ENCODE measurements at regions not wholly inside any gene's neighbourhood (a gene's known extent, or its start where the extent isn't known, plus 50 kb on each side); places are given as distances from the start of the nearest gene placed in this dataset.

GRCh38 chr1:48092401-48092800 lies 95.2 kb upstream of the TRABD2B start:
- no peak for TF ChIP-seq CTCF (IDR thresholded peaks at IDR 0.05)
- no peak for TF ChIP-seq POLR2A (IDR thresholded peaks at IDR 0.05)
- TF ChIP-seq POLR2AphosphoS5 (IDR thresholded peaks at IDR 0.05; ENCODE audit: insufficient read depth in 1 of 2, low read depth in 1 of 2): no peak

Data from vagina (tissue), 2 donors.